HL-60 (cell line): ENCODE measurements at regions not wholly inside any gene's neighbourhood (a gene's known extent, or its start where the extent isn't known, plus 50 kb on each side); places are given as distances from the start of the nearest gene placed in this dataset.

Experiments
- CTCF ChIP-seq: IDR thresholded peaks from one replicate; pipeline ENCODE4 v1.5.1; 2011; ENCODE audit warnings: low read length, control low read depth, inconsistent platforms; ENCODE audit not compliant: insufficient read depth
- GABPA ChIP-seq: IDR thresholded peaks from 2 replicates; pipeline ENCODE4 v1.6.1; 2012; ENCODE audit warnings: low read depth
- POLR2AphosphoS5 ChIP-seq: IDR thresholded peaks from 2 replicates; pipeline ENCODE4 v1.6.1; 2012; ENCODE audit warnings: low read depth
- SPI1 ChIP-seq: IDR thresholded peaks from 2 replicates; pipeline ENCODE4 v1.6.1; 2012; ENCODE audit warnings: low read depth, mild to moderate bottlenecking, borderline replicate concordance

GRCh38 chr15:36401586-36401966 is 177.8 kb upstream of the CDIN1 start:
- no peak for TF ChIP-seq POLR2AphosphoS5
- no peak for TF ChIP-seq SPI1
- no peak for TF ChIP-seq CTCF
- TF ChIP-seq GABPA: no peak
